OCI-LY1 (cell line): ENCODE measurements at regions not wholly inside any gene's neighbourhood (a gene's known extent, or its start where the extent isn't known, plus 50 kb on each side); places are given as distances from the start of the nearest gene placed in this dataset.

ENCODE experiments used
- EZH2 ChIP-seq: fragments of 200-600 bp; sonication (generic), shearing (Covaris generic); IDR thresholded peaks from 2 replicates; pipeline ENCODE4 v1.8.0; 2017; ENCODE audit warnings: borderline replicate concordance, mixed run types, mild to moderate bottlenecking, antibody characterized with exemption, low read length, moderate library complexity, mixed read lengths
- TF ChIP-seq, protein P1 (sequence below): fragments of 200-600 bp; sonication (generic), shearing (Covaris generic); IDR thresholded peaks from 2 replicates; pipeline ENCODE4 v1.5.1; 2017; ENCODE audit warnings: mild to moderate bottlenecking, antibody characterized with exemption, low read length, moderate library complexity, mixed read lengths

DNA sequence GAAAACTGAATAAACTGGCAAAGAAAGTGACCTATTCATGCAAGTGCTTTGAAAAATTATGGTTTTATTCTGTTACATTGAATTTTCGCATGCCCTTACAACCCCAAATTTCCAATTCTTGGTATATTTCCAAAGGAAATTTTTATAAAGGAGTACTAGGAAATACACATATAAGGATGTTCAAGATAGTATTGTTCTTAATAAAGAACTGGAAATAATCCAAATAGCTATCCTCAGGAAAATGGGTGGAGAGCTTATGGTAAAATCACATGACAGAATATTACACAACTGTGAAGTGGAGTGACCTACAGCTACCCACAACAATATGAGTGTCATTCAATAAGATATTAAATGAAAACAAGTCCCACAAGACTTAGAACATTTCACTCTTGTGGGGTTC is 138.9 kb upstream of the BMPER start:
- TF ChIP-seq, protein P1, sequence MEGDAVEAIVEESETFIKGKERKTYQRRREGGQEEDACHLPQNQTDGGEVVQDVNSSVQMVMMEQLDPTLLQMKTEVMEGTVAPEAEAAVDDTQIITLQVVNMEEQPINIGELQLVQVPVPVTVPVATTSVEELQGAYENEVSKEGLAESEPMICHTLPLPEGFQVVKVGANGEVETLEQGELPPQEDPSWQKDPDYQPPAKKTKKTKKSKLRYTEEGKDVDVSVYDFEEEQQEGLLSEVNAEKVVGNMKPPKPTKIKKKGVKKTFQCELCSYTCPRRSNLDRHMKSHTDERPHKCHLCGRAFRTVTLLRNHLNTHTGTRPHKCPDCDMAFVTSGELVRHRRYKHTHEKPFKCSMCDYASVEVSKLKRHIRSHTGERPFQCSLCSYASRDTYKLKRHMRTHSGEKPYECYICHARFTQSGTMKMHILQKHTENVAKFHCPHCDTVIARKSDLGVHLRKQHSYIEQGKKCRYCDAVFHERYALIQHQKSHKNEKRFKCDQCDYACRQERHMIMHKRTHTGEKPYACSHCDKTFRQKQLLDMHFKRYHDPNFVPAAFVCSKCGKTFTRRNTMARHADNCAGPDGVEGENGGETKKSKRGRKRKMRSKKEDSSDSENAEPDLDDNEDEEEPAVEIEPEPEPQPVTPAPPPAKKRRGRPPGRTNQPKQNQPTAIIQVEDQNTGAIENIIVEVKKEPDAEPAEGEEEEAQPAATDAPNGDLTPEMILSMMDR, result no peak
- TF ChIP-seq EZH2, result no peak
